A673 (cell line): ENCODE measurements at regions not wholly inside any gene's neighbourhood (a gene's known extent, or its start where the extent isn't known, plus 50 kb on each side); places are given as distances from the start of the nearest gene placed in this dataset.

Experiments
- BruUV-seq: library from RNA; stranded (reverse); fragments of 400-500 nt; replicated peaks from 2 replicates; lab custom pipeline; 2021; lab: Mats Ljungman, UMichigan
- CTCF ChIA-PET: fragments of 300-600 bp; sonication (Branson Sonifier 250); formaldehyde crosslinking; loops from one replicate; lab custom pipeline; 2022; ENCODE audit warnings: antibody characterized with exemption; lab: Charles Lee
- POLR2A ChIA-PET: fragments of 300-600 bp; sonication (Branson Sonifier 250); formaldehyde crosslinking; loops from one replicate; lab custom pipeline; 2022; ENCODE audit warnings: antibody characterized with exemption; ENCODE audit not compliant: low non-redundant PET; lab: Charles Lee
- DNase-seq: peaks from one replicate; pipeline ENCODE4 v3.0.0-alpha.2; 2015; ENCODE audit warnings: low spot score
- H3K27ac ChIP-seq: fragments of 200-600 bp; sonication (generic); 2 replicates; pipeline ENCODE4 v1.5.1; 2016; ENCODE audit warnings: mixed run types, low read depth, mild to moderate bottlenecking, mixed read lengths, antibody characterized with exemption, low read length; ENCODE audit not compliant: poor library complexity, severe bottlenecking
- H3K27me3 ChIP-seq: fragments of 200-600 bp; sonication (generic); replicated peaks from 2 replicates; pipeline ENCODE4 v1.6.1; 2017; ENCODE audit warnings: mixed run types, low read depth, mild to moderate bottlenecking, mixed read lengths, antibody characterized with exemption, low read length; ENCODE audit not compliant: insufficient read depth, poor library complexity
- H3K36me3 ChIP-seq: fragments of 200-600 bp; sonication (generic); 2 replicates; pipeline ENCODE4 v1.6.1; 2016; ENCODE audit warnings: mixed run types, mild to moderate bottlenecking, mixed read lengths, antibody characterized with exemption, low read length; ENCODE audit not compliant: insufficient read depth, poor library complexity, severe bottlenecking
- H3K4me1 ChIP-seq: fragments of 200-600 bp; sonication (generic); 2 replicates; pipeline ENCODE4 v1.6.1; 2017; ENCODE audit warnings: mixed run types, mild to moderate bottlenecking, mixed read lengths, antibody characterized with exemption, low read length; ENCODE audit not compliant: insufficient read depth, poor library complexity, severe bottlenecking
- H3K4me3 ChIP-seq: fragments of 200-600 bp; sonication (generic); 2 replicates; pipeline ENCODE4 v1.5.1; 2016; ENCODE audit warnings: low read depth, mixed run types, mild to moderate bottlenecking, mixed read lengths, low read length; ENCODE audit not compliant: poor library complexity, severe bottlenecking
- H3K9me3 ChIP-seq: fragments of 200-600 bp; sonication (generic); 2 replicates; pipeline ENCODE4 v1.6.1; 2016; ENCODE audit warnings: mixed run types, low read depth, mild to moderate bottlenecking, mixed read lengths, antibody characterized with exemption, low read length; ENCODE audit not compliant: poor library complexity, severe bottlenecking
- EZH2 ChIP-seq: fragments of 200-600 bp; sonication (generic); IDR thresholded peaks from 2 replicates; pipeline ENCODE4 v1.6.1; 2017; ENCODE audit warnings: borderline replicate concordance, low read depth, mild to moderate bottlenecking, mixed read lengths, antibody characterized with exemption, low read length; ENCODE audit not compliant: poor library complexity, severe bottlenecking
- intact Hi-C: fragments of 100-400 bp; cut with micrococcal nuclease; formaldehyde crosslinking; loops from one replicate; pipeline ENCODE4 v1.10.0; 2022; ENCODE audit not compliant: unreplicated experiment
- TF ChIP-seq, protein P1 (sequence below): fragments of 300-800, 200-600 bp; sonication (generic); conservative IDR thresholded peaks from 2 replicates; pipeline ENCODE4 v1.5.1; 2017; ENCODE audit warnings: low read depth, mild to moderate bottlenecking, antibody characterized with exemption, low read length, moderate library complexity, mixed read lengths

DNA sequence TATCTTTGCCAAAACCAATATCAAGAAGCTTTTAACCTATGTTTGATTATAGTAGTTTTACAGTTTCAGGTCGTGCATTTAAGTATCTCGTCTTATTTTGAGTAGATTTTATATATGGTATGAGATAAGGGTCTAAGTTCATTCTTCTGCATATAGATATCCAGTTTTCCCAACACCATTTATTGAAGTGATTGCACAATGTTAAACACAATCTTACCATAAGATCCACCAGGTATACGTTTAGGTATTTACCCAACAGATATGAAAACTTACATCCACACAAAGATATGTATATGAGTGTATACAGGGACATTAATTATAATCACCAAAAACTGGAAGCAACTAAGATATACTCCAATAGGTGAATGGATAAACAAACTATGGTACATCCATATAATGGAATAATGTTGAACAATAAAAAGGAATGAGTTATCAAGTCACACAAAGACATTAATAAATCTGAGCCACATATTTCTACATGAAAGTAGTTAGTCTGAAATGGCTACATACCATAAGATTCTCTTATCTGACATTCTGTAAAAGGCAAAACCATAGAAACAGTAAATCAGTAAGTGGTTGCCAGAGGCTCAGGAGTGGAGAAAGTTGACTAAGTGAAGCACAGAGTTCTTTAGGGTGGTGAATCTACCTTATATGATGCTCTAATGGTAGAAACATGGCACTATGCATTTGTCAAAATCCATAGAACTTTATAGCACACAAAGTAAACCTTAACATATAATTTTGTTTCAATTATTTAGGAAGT, 222.6 kb downstream of the NUAK1 start:
- BruUV-seq = no TSS peak
- intact Hi-C loops = no loop called here
- DNase-seq = no peak

DNA sequence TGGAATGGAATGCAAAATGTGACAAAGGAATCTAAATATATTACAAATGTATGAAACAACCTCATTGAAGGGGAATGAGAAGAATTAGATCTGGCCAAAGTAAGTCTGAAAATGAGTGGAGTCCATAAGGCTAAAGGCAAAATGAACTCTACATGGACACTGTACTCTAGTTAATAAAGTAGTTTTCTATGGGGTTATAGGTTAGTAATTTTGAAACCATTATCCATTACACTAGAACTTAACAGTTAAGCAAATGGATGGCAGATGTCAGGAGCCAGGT, 222.1 kb downstream of the NUAK1 start:
- no peaks in the 10 kb centered on the region for H3K27me3 ChIP-seq
- POLR2A ChIA-PET = no interaction called here
- no TSS peak for BruUV-seq
- H3K4me3 ChIP-seq = no peak overlapping the region
- TF ChIP-seq EZH2 = no peak
- TF ChIP-seq, protein P1, sequence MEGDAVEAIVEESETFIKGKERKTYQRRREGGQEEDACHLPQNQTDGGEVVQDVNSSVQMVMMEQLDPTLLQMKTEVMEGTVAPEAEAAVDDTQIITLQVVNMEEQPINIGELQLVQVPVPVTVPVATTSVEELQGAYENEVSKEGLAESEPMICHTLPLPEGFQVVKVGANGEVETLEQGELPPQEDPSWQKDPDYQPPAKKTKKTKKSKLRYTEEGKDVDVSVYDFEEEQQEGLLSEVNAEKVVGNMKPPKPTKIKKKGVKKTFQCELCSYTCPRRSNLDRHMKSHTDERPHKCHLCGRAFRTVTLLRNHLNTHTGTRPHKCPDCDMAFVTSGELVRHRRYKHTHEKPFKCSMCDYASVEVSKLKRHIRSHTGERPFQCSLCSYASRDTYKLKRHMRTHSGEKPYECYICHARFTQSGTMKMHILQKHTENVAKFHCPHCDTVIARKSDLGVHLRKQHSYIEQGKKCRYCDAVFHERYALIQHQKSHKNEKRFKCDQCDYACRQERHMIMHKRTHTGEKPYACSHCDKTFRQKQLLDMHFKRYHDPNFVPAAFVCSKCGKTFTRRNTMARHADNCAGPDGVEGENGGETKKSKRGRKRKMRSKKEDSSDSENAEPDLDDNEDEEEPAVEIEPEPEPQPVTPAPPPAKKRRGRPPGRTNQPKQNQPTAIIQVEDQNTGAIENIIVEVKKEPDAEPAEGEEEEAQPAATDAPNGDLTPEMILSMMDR = no peak
- H3K27ac ChIP-seq = no peak overlapping the region
- no peaks in the 10 kb centered on the region for H3K36me3 ChIP-seq
- intact Hi-C loops = no loop called here
- CTCF ChIA-PET = no interaction called here
- DNase-seq = no peak
- no peaks in the 10 kb centered on the region for H3K9me3 ChIP-seq
- H3K4me1 ChIP-seq = no peaks in the 10 kb centered on the region

More for the DNA sequence above, 222.6 kb downstream of the NUAK1 start:
- TF ChIP-seq, protein P1 = no peak
- no peak for TF ChIP-seq EZH2
- no peak overlapping the region for H3K27ac ChIP-seq
- no peaks in the 10 kb centered on the region for H3K9me3 ChIP-seq
- no peaks in the 10 kb centered on the region for H3K27me3 ChIP-seq
- H3K36me3 ChIP-seq = no peaks in the 10 kb centered on the region
- ChIA-PET CTCF (no interaction called here), POLR2A (no interaction called here)
- H3K4me3 ChIP-seq = no peak overlapping the region
- no peaks in the 10 kb centered on the region for H3K4me1 ChIP-seq

DNA sequence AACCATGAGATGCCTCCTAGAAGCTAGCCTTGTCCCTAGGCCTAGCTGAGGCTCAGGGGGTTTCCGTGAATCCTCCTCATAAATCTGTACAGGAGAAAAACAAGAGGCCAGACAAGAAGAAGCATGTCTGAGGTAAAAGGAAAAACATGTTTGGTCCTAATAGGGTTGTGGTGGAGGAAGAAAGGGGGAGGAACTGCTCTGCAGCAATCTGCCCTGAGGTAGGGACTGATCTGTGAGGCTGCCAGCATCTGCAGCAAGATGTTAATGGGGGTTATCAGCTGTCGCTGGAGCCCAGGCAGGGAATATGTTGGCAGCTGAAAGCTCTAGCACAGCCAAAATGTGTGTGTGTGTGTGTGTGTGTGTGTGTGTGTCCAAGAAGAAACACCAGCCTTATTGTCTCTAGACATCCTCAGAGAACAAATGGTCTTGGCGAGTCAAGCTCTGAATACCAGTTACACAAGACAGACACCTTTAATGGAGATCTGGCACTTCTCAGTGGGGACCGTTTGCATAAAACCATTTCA, 218.5 kb downstream of the NUAK1 start:
- Histone ChIP-seq H3K36me3 (no peaks in the 10 kb centered on the region), H3K27me3 (no peaks in the 10 kb centered on the region), H3K9me3 (no peaks in the 10 kb centered on the region), H3K27ac (no peak overlapping the region), H3K4me3 (no peak overlapping the region), H3K4me1 (no peaks in the 10 kb centered on the region)
- ChIA-PET POLR2A (no interaction called here), CTCF (no interaction called here)
- no TSS peak for BruUV-seq
- TF ChIP-seq, protein P1 = no peak
- TF ChIP-seq EZH2 = no peak
- intact Hi-C loops = no loop called here
- no peak for DNase-seq
